Astrocyte (in vitro differentiated cells and primary cell): ENCODE measurements at regions not wholly inside any gene's neighbourhood (a gene's known extent, or its start where the extent isn't known, plus 50 kb on each side); places are given as distances from the start of the nearest gene placed in this dataset.

Experiments
- DNase-seq: peaks from one replicate; pipeline ENCODE4 v3.0.0-alpha.2; 2010; ENCODE audit warnings: low read depth
- FAIRE-seq: peaks from 2 replicates; lab custom pipeline; 2011; peaks lifted over from hg19 to GRCh38; lab: Jason Lieb, UNC
- H2AFZ ChIP-seq: 2 replicates; pipeline ENCODE4 v1.6.0; 2012; ENCODE audit warnings: low read depth, low read length, inconsistent platforms
- H3K27ac ChIP-seq: 2 replicates; pipeline ENCODE4 v1.5.1; 2011; ENCODE audit warnings: low read depth, low read length, inconsistent platforms
- H3K27me3 ChIP-seq: 2 replicates; pipeline ENCODE4 v1.6.0; 2011; ENCODE audit warnings: low read length, inconsistent platforms; ENCODE audit not compliant: insufficient read depth
- H3K36me3 ChIP-seq: 2 replicates; pipeline ENCODE4 v1.5.1; 2011; ENCODE audit warnings: low read length, inconsistent platforms; ENCODE audit not compliant: insufficient read depth
- H3K4me1 ChIP-seq: 2 replicates; pipeline ENCODE4 v1.5.1; 2011; ENCODE audit warnings: low read length, inconsistent platforms; ENCODE audit not compliant: insufficient read depth
- H3K4me2 ChIP-seq: 2 replicates; pipeline ENCODE4 v1.6.0; 2012; ENCODE audit warnings: low read length, inconsistent platforms
- H3K4me3 ChIP-seq: 2 replicates; pipeline ENCODE4 v1.5.1; 2011; ENCODE audit warnings: low read depth, mild to moderate bottlenecking, low read length, inconsistent platforms; ENCODE audit not compliant: insufficient read depth
- H3K79me2 ChIP-seq: 2 replicates; pipeline ENCODE4 v1.6.0; 2012; ENCODE audit warnings: mild to moderate bottlenecking, low read length, inconsistent platforms; ENCODE audit not compliant: insufficient read depth
- H3K9ac ChIP-seq: 2 replicates; pipeline ENCODE4 v1.6.0; 2012; ENCODE audit warnings: mild to moderate bottlenecking, low read length, inconsistent platforms
- H3K9me3 ChIP-seq: 2 replicates; pipeline ENCODE4 v1.5.1; 2012; ENCODE audit warnings: low read depth, mild to moderate bottlenecking, low read length, inconsistent platforms; ENCODE audit not compliant: insufficient read depth
- H4K20me1 ChIP-seq: 2 replicates; pipeline ENCODE4 v1.6.0; 2012; ENCODE audit warnings: low read length, inconsistent platforms; ENCODE audit not compliant: insufficient read depth
- H3K27ac Mint-ChIP-seq: one replicate; pipeline ENCODE4 v1.8.0; 2021; ENCODE audit warnings: mild to moderate bottlenecking, mixed read lengths; ENCODE audit not compliant: unreplicated experiment
- H3K27me3 Mint-ChIP-seq: one replicate; pipeline ENCODE4 v1.8.0; 2021; ENCODE audit warnings: low read depth, mixed read lengths; ENCODE audit not compliant: unreplicated experiment
- H3K36me3 Mint-ChIP-seq: one replicate; pipeline ENCODE4 v1.8.0; 2021; ENCODE audit warnings: low read depth, mixed read lengths; ENCODE audit not compliant: unreplicated experiment
- H3K4me1 Mint-ChIP-seq: one replicate; pipeline ENCODE4 v1.8.0; 2021; ENCODE audit warnings: low read depth, mixed read lengths; ENCODE audit not compliant: unreplicated experiment
- H3K4me3 Mint-ChIP-seq: one replicate; pipeline ENCODE4 v1.8.0; 2021; ENCODE audit warnings: mild to moderate bottlenecking, moderate library complexity, mixed read lengths; ENCODE audit not compliant: unreplicated experiment
- H3K9me3 Mint-ChIP-seq: one replicate; pipeline ENCODE4 v1.8.0; 2021; ENCODE audit warnings: mild to moderate bottlenecking, mixed read lengths; ENCODE audit not compliant: unreplicated experiment
- EZH2 ChIP-seq: IDR thresholded peaks from 2 replicates; pipeline ENCODE4 v1.6.1; 2012; ENCODE audit warnings: mild to moderate bottlenecking, low read length, inconsistent platforms; ENCODE audit not compliant: insufficient read depth
- TF ChIP-seq, protein P1 (sequence below): IDR thresholded peaks from 2 replicates; pipeline ENCODE4 v1.5.1; 2011; ENCODE audit warnings: low read depth, mild to moderate bottlenecking, inconsistent platforms, low read length, moderate library complexity; ENCODE audit not compliant: insufficient read depth

DNA sequence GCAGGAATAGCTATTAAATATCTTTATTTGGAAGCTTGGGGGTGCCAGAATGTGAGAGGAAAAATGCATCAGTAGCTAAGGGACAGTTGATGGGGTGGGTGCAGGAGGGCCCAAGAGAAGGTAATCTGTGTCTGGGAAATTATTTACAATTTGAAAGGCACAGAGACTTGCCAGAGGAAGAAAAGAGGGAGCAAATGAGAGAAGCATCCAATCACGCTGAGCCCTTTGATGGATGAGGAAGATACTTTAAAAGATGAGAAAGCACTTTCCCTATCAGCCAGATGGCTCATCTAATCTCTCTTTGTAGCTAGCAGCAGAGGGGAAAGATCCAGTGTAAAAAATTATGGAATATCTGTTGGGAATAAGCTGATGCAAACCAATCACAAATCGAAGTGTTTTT lies 57.0 kb upstream of the ABCA1 start:
- Mint-ChIP-seq H3K4me1 (peaks cover 6% of the 10 kb centered on the region), H3K9me3 (peaks cover 7% of the 10 kb centered on the region), H3K27me3 (no peaks in the 10 kb centered on the region), H3K36me3 (no peaks in the 10 kb centered on the region), H3K27ac (no peak overlapping the region), H3K4me3 (no peak overlapping the region)
- no peak overlapping the region for H3K4me3 ChIP-seq
- H2AFZ ChIP-seq = no peak overlapping the region
- TF ChIP-seq EZH2 = no peak
- TF ChIP-seq, protein P1, sequence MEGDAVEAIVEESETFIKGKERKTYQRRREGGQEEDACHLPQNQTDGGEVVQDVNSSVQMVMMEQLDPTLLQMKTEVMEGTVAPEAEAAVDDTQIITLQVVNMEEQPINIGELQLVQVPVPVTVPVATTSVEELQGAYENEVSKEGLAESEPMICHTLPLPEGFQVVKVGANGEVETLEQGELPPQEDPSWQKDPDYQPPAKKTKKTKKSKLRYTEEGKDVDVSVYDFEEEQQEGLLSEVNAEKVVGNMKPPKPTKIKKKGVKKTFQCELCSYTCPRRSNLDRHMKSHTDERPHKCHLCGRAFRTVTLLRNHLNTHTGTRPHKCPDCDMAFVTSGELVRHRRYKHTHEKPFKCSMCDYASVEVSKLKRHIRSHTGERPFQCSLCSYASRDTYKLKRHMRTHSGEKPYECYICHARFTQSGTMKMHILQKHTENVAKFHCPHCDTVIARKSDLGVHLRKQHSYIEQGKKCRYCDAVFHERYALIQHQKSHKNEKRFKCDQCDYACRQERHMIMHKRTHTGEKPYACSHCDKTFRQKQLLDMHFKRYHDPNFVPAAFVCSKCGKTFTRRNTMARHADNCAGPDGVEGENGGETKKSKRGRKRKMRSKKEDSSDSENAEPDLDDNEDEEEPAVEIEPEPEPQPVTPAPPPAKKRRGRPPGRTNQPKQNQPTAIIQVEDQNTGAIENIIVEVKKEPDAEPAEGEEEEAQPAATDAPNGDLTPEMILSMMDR = no peak
- H3K4me1 ChIP-seq = peaks cover 4% of the 10 kb centered on the region
- H3K9me3 ChIP-seq = no peaks in the 10 kb centered on the region
- no peaks in the 10 kb centered on the region for H3K79me2 ChIP-seq
- no peak overlapping the region for H3K4me2 ChIP-seq
- H3K36me3 ChIP-seq = no peaks in the 10 kb centered on the region
- no peaks in the 10 kb centered on the region for H4K20me1 ChIP-seq
- FAIRE-seq (no peak), DNase-seq (no peak)
- no peak overlapping the region for H3K9ac ChIP-seq
- H3K27ac ChIP-seq = no peak overlapping the region
- H3K27me3 ChIP-seq = no peaks in the 10 kb centered on the region

DNA sequence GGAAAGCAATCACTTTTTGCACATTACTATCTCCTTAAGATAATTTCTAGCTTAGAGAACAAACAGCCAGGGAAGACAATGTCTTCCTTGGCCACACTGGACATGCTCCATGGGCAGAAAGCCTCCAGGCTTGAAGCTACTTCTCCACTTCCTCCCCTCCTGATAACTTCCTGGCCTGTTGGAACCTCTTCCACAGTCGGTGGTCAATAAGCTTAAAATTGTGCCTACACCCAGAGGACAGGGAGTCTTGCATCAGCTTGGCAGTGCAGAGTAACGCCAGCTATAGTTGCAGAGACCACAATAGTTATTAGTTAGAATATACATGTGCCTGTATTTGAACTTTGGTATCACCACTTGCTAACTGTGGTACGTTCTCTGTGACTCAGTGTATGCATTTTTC lies 58.1 kb upstream of the ABCA1 start:
- no peak overlapping the region for H2AFZ ChIP-seq
- Mint-ChIP-seq H3K36me3 (no peaks in the 10 kb centered on the region), H3K9me3 (peaks cover 7% of the 10 kb centered on the region), H3K27me3 (no peaks in the 10 kb centered on the region), H3K27ac (no peak overlapping the region), H3K4me3 (no peak overlapping the region), H3K4me1 (peaks cover 10% of the 10 kb centered on the region)
- peaks cover 7% of the 10 kb centered on the region for H3K4me1 ChIP-seq
- no peaks in the 10 kb centered on the region for H3K27me3 ChIP-seq
- no peak for DNase-seq
- H4K20me1 ChIP-seq = no peaks in the 10 kb centered on the region
- FAIRE-seq = no peak
- H3K9me3 ChIP-seq = no peaks in the 10 kb centered on the region
- TF ChIP-seq, protein P1 = no peak
- TF ChIP-seq EZH2 = no peak
- no peak overlapping the region for H3K4me3 ChIP-seq
- H3K79me2 ChIP-seq = no peaks in the 10 kb centered on the region
- no peak overlapping the region for H3K27ac ChIP-seq
- no peaks in the 10 kb centered on the region for H3K36me3 ChIP-seq
- H3K9ac ChIP-seq = no peak overlapping the region
- no peak overlapping the region for H3K4me2 ChIP-seq

DNA sequence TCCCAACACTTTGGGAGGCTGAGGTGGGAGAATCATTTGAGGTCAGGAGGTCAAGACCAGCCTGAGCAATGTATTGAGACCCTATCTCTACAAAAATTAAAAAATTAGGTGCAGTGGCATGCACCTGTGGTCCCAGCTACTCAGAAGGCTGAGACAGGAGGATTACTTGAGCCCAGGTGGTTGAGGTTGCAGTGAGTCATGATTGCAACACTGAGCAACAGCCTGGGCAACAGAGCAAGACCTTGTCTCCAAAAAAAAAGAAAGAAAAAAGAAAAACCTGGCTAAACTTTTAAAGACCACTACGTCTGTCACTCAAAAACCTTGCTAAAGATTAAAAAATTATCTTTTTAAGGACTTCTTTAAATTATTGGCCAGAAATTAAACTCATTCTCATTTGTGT lies 59.8 kb upstream of the ABCA1 start:
- H3K4me1 ChIP-seq = peaks cover 18% of the 10 kb centered on the region
- no peaks in the 10 kb centered on the region for H3K9me3 ChIP-seq
- no peaks in the 10 kb centered on the region for H3K27me3 Mint-ChIP-seq
- H3K27me3 ChIP-seq = no peaks in the 10 kb centered on the region
- no peak overlapping the region for H3K9ac ChIP-seq
- TF ChIP-seq, protein P1 = no peak
- no peak for TF ChIP-seq EZH2
- no peaks in the 10 kb centered on the region for H3K79me2 ChIP-seq
- H3K4me2 ChIP-seq = no peak overlapping the region
- H3K4me1 Mint-ChIP-seq = peaks cover 20% of the 10 kb centered on the region
- no peaks in the 10 kb centered on the region for H3K36me3 Mint-ChIP-seq
- peaks cover 7% of the 10 kb centered on the region for H3K9me3 Mint-ChIP-seq
- no peak overlapping the region for H3K27ac ChIP-seq
- no peak overlapping the region for H3K27ac Mint-ChIP-seq
- no peak overlapping the region for H3K4me3 ChIP-seq
- no peaks in the 10 kb centered on the region for H3K36me3 ChIP-seq
- H2AFZ ChIP-seq = no peak overlapping the region
- H4K20me1 ChIP-seq = no peaks in the 10 kb centered on the region
- DNase-seq (no peak), FAIRE-seq (no peak)
- H3K4me3 Mint-ChIP-seq = no peak overlapping the region
